K562 (cell line): ENCODE measurements at regions not wholly inside any gene's neighbourhood (a gene's known extent, or its start where the extent isn't known, plus 50 kb on each side); places are given as distances from the start of the nearest gene placed in this dataset.

Experiments used
- ATAC-seq: fragments of 200-7000 bp; cut with Tn5 transposase; 3 replicates; pipeline ENCODE4 v1.9.1; 2020; ENCODE audit warnings: moderate library complexity
- BruUV-seq: library from RNA; stranded (reverse); fragments of 400-500 nt; replicated peaks from 2 replicates; lab custom pipeline; 2021; lab: Mats Ljungman, UMichigan
- CTCF ChIA-PET: fragments of 300-600 bp; formaldehyde crosslinking; extraction: SDS; loops from one replicate; lab custom pipeline; 2021; ENCODE audit warnings: low intra/inter-chr PET ratio; lab: Yijun Ruan, JAX
- POLR2A ChIA-PET: fragments of 300-600, 350-650 bp; sonication (Branson Sonifier 250); formaldehyde crosslinking; extraction: SDS; loops from one replicate; lab custom pipeline; 2021; ENCODE audit warnings: antibody characterized with exemption, inconsistent platforms; lab: Yijun Ruan, JAX
- DNase-seq, 4 experiments: peaks; one replicate each; pipeline versions ENCODE4 v3.0.0 to v3.0.0-alpha.2; 2011 to 2018; ENCODE audit warnings: low spot score in 3 of 4, mixed read lengths in 3 of 4; ENCODE audit errors: extremely low read depth in 1 of 4
- FAIRE-seq: peaks from 2 replicates; lab custom pipeline; 2011; peaks lifted over from hg19 to GRCh38; lab: Jason Lieb, UNC
- H2AFZ ChIP-seq: 2 replicates; pipeline ENCODE4 v1.6.0; 2011; ENCODE audit warnings: low read depth, low read length, control low read depth, inconsistent platforms
- H3K27ac ChIP-seq: fragments of 200-600 bp; 3 replicates; pipeline ENCODE4 v1.8.0; 2011; ENCODE audit warnings: low read depth, mild to moderate bottlenecking, control low read depth, inconsistent platforms, low read length, moderate library complexity, mixed read lengths; ENCODE audit errors: extremely low read depth
- H3K27me3 ChIP-seq, 2 experiments: fragments of 300-600 bp in 1 of 2; 2 replicates in 1 of 2; 3 replicates in 1 of 2; pipeline versions ENCODE4 v1.6.0 to v1.8.0; 2011; ENCODE audit warnings: inconsistent platforms in 2 of 2, low read length in 2 of 2, mild to moderate bottlenecking in 1 of 2, mixed read lengths in 1 of 2, moderate library complexity in 1 of 2; ENCODE audit not compliant: control insufficient read depth in 2 of 2, insufficient read depth in 2 of 2
- H3K36me3 ChIP-seq: fragments of 300-600 bp; 3 replicates; pipeline ENCODE4 v1.8.0; 2011; ENCODE audit warnings: mild to moderate bottlenecking, low read length, inconsistent platforms; ENCODE audit not compliant: control insufficient read depth, insufficient read depth
- H3K4me1 ChIP-seq, 2 experiments: fragments of 200-600 bp in 1 of 2; replicated peaks in 1 of 2; 2 replicates in 1 of 2; 3 replicates in 1 of 2; pipeline versions ENCODE4 v1.5.1 to v1.8.0; 2011; ENCODE audit warnings: inconsistent platforms in 2 of 2, low read length in 2 of 2, mild to moderate bottlenecking in 1 of 2, mixed read lengths in 1 of 2, moderate library complexity in 1 of 2; ENCODE audit not compliant: control insufficient read depth in 2 of 2, insufficient read depth in 2 of 2
- H3K4me2 ChIP-seq: 2 replicates; pipeline ENCODE4 v1.6.1; 2011; ENCODE audit warnings: low read length, control low read depth, inconsistent platforms, mixed read lengths; ENCODE audit not compliant: insufficient read depth
- H3K4me3 ChIP-seq: fragments of 200-600 bp; sonication (generic), shearing (Covaris generic); 2 replicates; pipeline ENCODE4 v1.5.1; 2016; ENCODE audit warnings: control low read depth, inconsistent platforms
- H3K79me2 ChIP-seq: fragments of 200-600 bp; 3 replicates; pipeline ENCODE4 v1.8.0; 2011; ENCODE audit warnings: low read length, inconsistent platforms; ENCODE audit not compliant: control insufficient read depth, insufficient read depth
- H3K9ac ChIP-seq, 2 experiments: 2 replicates each; pipeline versions ENCODE4 v1.6.0 to v1.6.1; 2011; ENCODE audit warnings: low read depth in 2 of 2, low read length in 2 of 2, control low read depth in 1 of 2, inconsistent platforms in 1 of 2, mild to moderate bottlenecking in 1 of 2, mixed read lengths in 1 of 2; ENCODE audit not compliant: insufficient read depth in 1 of 2
- H3K9me1 ChIP-seq: one replicate; pipeline ENCODE4 v1.6.0; 2011; ENCODE audit warnings: inconsistent platforms, mild to moderate bottlenecking, low read length, moderate library complexity; ENCODE audit not compliant: control insufficient read depth, insufficient read depth
- H3K9me3 ChIP-seq: replicated peaks from 2 replicates; pipeline ENCODE4 v1.5.1; 2011; ENCODE audit warnings: low read depth, low read length, inconsistent platforms; ENCODE audit not compliant: control insufficient read depth, insufficient read depth
- H4K20me1 ChIP-seq: replicated peaks from 2 replicates; pipeline ENCODE4 v1.6.1; 2011; ENCODE audit warnings: low read length, inconsistent platforms, mixed read lengths; ENCODE audit not compliant: control insufficient read depth, insufficient read depth
- DACH1 ChIP-seq: fragments of 450-650 bp; IDR thresholded peaks from 2 replicates; pipeline ENCODE4 v1.6.1; 2018; ENCODE audit not compliant: partially characterized antibody
- ILF3 ChIP-seq: fragments of 450-650 bp; IDR thresholded peaks from 2 replicates; pipeline ENCODE4 v1.6.1; 2018; ENCODE audit warnings: antibody characterized with exemption, mild to moderate bottlenecking, moderate library complexity, borderline replicate concordance
- MTA2 ChIP-seq: fragments of 450-650 bp; IDR thresholded peaks from 2 replicates; pipeline ENCODE4 v1.6.1; 2016; ENCODE audit warnings: low read depth
- OTX1 ChIP-seq: fragments of 450-650 bp; formaldehyde crosslinking; IDR thresholded peaks from 2 replicates; pipeline ENCODE4 v1.4.0; 2022; ENCODE audit warnings: mild to moderate bottlenecking
- PRDM10 ChIP-seq: fragments of 450-650 bp; IDR thresholded peaks from 2 replicates; pipeline ENCODE4 v1.6.1; 2018; ENCODE audit not compliant: partially characterized antibody
- PTRF ChIP-seq: fragments of 450-650 bp; IDR thresholded peaks from 2 replicates; pipeline ENCODE4 v1.6.1; 2016; ENCODE audit warnings: mild to moderate bottlenecking, missing genetic modification characterization, missing compliant biosample characterization
- RFX5 ChIP-seq: IDR thresholded peaks from 2 replicates; pipeline ENCODE4 v1.6.1; 2011; ENCODE audit warnings: low read depth, mild to moderate bottlenecking, improper control_type of control experiment, low read length
- RNF2 ChIP-seq: sonication (generic); IDR thresholded peaks from 2 replicates; pipeline ENCODE4 v1.6.1; 2016
- SMARCC2 ChIP-seq: fragments of 450-650 bp; IDR thresholded peaks from 2 replicates; pipeline ENCODE4 v1.6.1; 2017; ENCODE audit warnings: antibody characterized with exemption, moderate library complexity, mild to moderate bottlenecking, low read depth
- SNAPC5 ChIP-seq: fragments of 250-450 bp; sonication (Bioruptor Pico); IDR thresholded peaks from 2 replicates; pipeline ENCODE4 v1.8.0; 2021; ENCODE audit warnings: moderate library complexity, mild to moderate bottlenecking, inconsistent platforms
- SOX6 ChIP-seq: fragments of 450-650 bp; IDR thresholded peaks from 2 replicates; pipeline ENCODE4 v1.6.1; 2014; ENCODE audit warnings: mild to moderate bottlenecking
- SRF ChIP-seq, 2 experiments: fragments of 250-450, 450-650 bp in 1 of 2; sonication (Bioruptor Pico) in 1 of 2; sonication (generic) in 1 of 2; formaldehyde crosslinking; IDR thresholded peaks; 2 replicates each; pipeline versions ENCODE4 v1.5.0 to v1.5.1; 2020 to 2022; ENCODE audit warnings: mild to moderate bottlenecking in 1 of 2, missing genetic modification reagents in 1 of 2
- ZBTB34 ChIP-seq: fragments of 250-450 bp; sonication (Bioruptor Pico); IDR thresholded peaks from 2 replicates; pipeline ENCODE4 v1.8.0; 2021; ENCODE audit warnings: mild to moderate bottlenecking, moderate library complexity
- ZNF644 ChIP-seq: fragments of 200-800 bp; sonication (Bioruptor generic); IDR thresholded peaks from 2 replicates; pipeline ENCODE4 v1.6.1; 2016; ENCODE audit warnings: low read depth, missing genetic modification characterization, missing compliant biosample characterization
- ZNF780A ChIP-seq: fragments of 250-450 bp; sonication (Bioruptor Pico); IDR thresholded peaks from 2 replicates; pipeline ENCODE4 v1.5.0; 2021; ENCODE audit warnings: mild to moderate bottlenecking
- WGBS: fragments of 100-300 bp; shearing (Covaris generic); methylation state at CpG from one replicate; pipeline ENCODE4 v1.1.6; 2016; ENCODE audit warnings: low coverage, mixed read lengths; ENCODE audit not compliant: insufficient coverage; ENCODE audit errors: missing lambda C conversion rate; 5-methylcytosine and 5-hydroxymethylcytosine counted together
- in situ Hi-C: fragments of 300-500 bp; cut with MboI; formaldehyde crosslinking; loops from 4 replicates; pipeline ENCODE4 v1.15.0; 2018; ENCODE audit warnings: inconsistent platforms, mixed read lengths
- intact Hi-C: fragments of 100-400 bp; cut with micrococcal nuclease; formaldehyde crosslinking; loops from 2 replicates; pipeline ENCODE4 v1.14.2; 2022
- TF ChIP-seq, protein P1 (sequence below): IDR thresholded peaks from 2 replicates; pipeline ENCODE4 v1.6.1; 2016; ENCODE audit warnings: missing genetic modification characterization, missing compliant biosample characterization
- TF ChIP-seq, protein P2 (sequence below): sonication (generic); formaldehyde crosslinking; IDR thresholded peaks from 2 replicates; pipeline ENCODE4 v1.8.1; 2023; ENCODE audit warnings: mild to moderate bottlenecking, missing genetic modification reagents

GRCh38 chr2:33672389-33672788 lies 73.3 kb upstream of the FAM98A start:
- POLR2A ChIA-PET = no interaction called here
- TF ChIP-seq RFX5 = no peak
- TF ChIP-seq SRF (CRISPR knock-in tag; IDR thresholded peaks at IDR 0.05) = no peak
- no peak for TF ChIP-seq SOX6
- no peak for TF ChIP-seq PTRF (tag)
- no peak for TF ChIP-seq RNF2
- no peak for TF ChIP-seq ILF3
- TF ChIP-seq ZNF644 (tag) = no peak
- TF ChIP-seq DACH1 = no peak
- TF ChIP-seq SMARCC2 = no peak
- TF ChIP-seq ZNF780A (CRISPR knock-in tag) = no peak
- TF ChIP-seq, protein P1, sequence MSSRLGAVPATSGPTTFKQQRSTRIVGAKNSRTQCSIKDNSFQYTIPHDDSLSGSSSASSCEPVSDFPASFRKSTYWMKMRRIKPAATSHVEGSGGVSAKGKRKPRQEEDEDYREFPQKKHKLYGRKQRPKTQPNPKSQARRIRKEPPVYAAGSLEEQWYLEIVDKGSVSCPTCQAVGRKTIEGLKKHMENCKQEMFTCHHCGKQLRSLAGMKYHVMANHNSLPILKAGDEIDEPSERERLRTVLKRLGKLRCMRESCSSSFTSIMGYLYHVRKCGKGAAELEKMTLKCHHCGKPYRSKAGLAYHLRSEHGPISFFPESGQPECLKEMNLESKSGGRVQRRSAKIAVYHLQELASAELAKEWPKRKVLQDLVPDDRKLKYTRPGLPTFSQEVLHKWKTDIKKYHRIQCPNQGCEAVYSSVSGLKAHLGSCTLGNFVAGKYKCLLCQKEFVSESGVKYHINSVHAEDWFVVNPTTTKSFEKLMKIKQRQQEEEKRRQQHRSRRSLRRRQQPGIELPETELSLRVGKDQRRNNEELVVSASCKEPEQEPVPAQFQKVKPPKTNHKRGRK (tag) = no peak
- TF ChIP-seq SNAPC5 (CRISPR knock-in tag) = no peak
- TF ChIP-seq PRDM10 = no peak
- no peak for TF ChIP-seq OTX1 (CRISPR knock-in tag)
- no peak for TF ChIP-seq ZBTB34
- TF ChIP-seq, protein P2, sequence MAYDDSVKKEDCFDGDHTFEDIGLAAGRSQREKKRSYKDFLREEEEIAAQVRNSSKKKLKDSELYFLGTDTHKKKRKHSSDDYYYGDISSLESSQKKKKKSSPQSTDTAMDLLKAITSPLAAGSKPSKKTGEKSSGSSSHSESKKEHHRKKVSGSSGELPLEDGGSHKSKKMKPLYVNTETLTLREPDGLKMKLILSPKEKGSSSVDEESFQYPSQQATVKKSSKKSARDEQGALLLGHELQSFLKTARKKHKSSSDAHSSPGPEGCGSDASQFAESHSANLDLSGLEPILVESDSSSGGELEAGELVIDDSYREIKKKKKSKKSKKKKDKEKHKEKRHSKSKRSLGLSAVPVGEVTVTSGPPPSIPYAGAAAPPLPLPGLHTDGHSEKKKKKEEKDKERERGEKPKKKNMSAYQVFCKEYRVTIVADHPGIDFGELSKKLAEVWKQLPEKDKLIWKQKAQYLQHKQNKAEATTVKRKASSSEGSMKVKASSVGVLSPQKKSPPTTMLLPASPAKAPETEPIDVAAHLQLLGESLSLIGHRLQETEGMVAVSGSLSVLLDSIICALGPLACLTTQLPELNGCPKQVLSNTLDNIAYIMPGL = no peak
- no peak for TF ChIP-seq MTA2

More at GRCh38 chr2:33672389-33672788, 73.3 kb upstream of the FAM98A start:
- no peaks in the 10 kb centered on the region for H3K79me2 ChIP-seq
- H3K9ac ChIP-seq = no peak overlapping the region
- H3K9me3 ChIP-seq = no peaks in the 10 kb centered on the region
- intact Hi-C loops (no loop called here), in situ Hi-C loops (no loop called here)
- H2AFZ ChIP-seq = no peak overlapping the region
- FAIRE-seq (no peak), DNase-seq (no peak), ATAC-seq (no peak)
- no peaks in the 10 kb centered on the region for H3K4me1 ChIP-seq
- no peak overlapping the region for H3K27ac ChIP-seq
- H3K4me3 ChIP-seq = no peak overlapping the region
- WGBS = 5% methylated on average over 1 of the region's 1 CpG
- no peaks in the 10 kb centered on the region for H3K36me3 ChIP-seq
- CTCF ChIA-PET = no interaction called here
- no TSS peak for BruUV-seq
- H4K20me1 ChIP-seq = no peaks in the 10 kb centered on the region
- H3K4me2 ChIP-seq = no peak overlapping the region
- no peaks in the 10 kb centered on the region for H3K27me3 ChIP-seq
- no peaks in the 10 kb centered on the region for H3K9me1 ChIP-seq
